Neural progenitor cell (in vitro differentiated cells): ENCODE measurements at regions not wholly inside any gene's neighbourhood (a gene's known extent, or its start where the extent isn't known, plus 50 kb on each side); places are given as distances from the start of the nearest gene placed in this dataset.
A peak's percentile ranks its signal among the peaks of the same experiment; 100 is the strongest.

ENCODE experiments used
- DNase-seq: peaks from one replicate; pipeline ENCODE4 v3.0.0-alpha.2; 2016; ENCODE audit warnings: low spot score
- H2AFZ ChIP-seq: fragments of 200-600 bp; sonication (generic); replicated peaks from 2 replicates; pipeline ENCODE4 v1.6.1; 2016; ENCODE audit warnings: antibody characterized with exemption
- H3F3A ChIP-seq: fragments of 200-600 bp; sonication (generic); 2 replicates; pipeline ENCODE4 v1.6.1; 2016; ENCODE audit warnings: antibody characterized with exemption, low read depth
- H3K27ac ChIP-seq: fragments of 200-600 bp; sonication (generic); 2 replicates; pipeline ENCODE4 v1.5.1; 2016; ENCODE audit warnings: mild to moderate bottlenecking
- H3K27me3 ChIP-seq: fragments of 200-600 bp; sonication (generic); 2 replicates; pipeline ENCODE4 v1.6.1; 2016; ENCODE audit warnings: mild to moderate bottlenecking, moderate library complexity
- H3K36me3 ChIP-seq: fragments of 200-600 bp; sonication (generic); 2 replicates; pipeline ENCODE4 v1.5.1; 2016
- H3K4me1 ChIP-seq: fragments of 200-600 bp; sonication (generic); 2 replicates; pipeline ENCODE4 v1.6.1; 2016; ENCODE audit warnings: mixed run types
- H3K4me2 ChIP-seq: fragments of 200-600 bp; sonication (generic); 2 replicates; pipeline ENCODE4 v1.6.1; 2016
- H3K4me3 ChIP-seq: fragments of 200-600 bp; sonication (generic); 2 replicates; pipeline ENCODE4 v1.5.1; 2016
- H3K79me2 ChIP-seq: fragments of 200-600 bp; sonication (generic); 2 replicates; pipeline ENCODE4 v1.6.1; 2016; ENCODE audit warnings: low read depth
- H3K9ac ChIP-seq: fragments of 200-600 bp; sonication (generic); 2 replicates; pipeline ENCODE4 v1.6.1; 2016
- H3K9me3 ChIP-seq: fragments of 200-600 bp; sonication (generic); 2 replicates; pipeline ENCODE4 v1.5.1; 2016; ENCODE audit warnings: low read depth
- H4K20me1 ChIP-seq: fragments of 200-600 bp; sonication (generic); 2 replicates; pipeline ENCODE4 v1.6.1; 2016; ENCODE audit warnings: low read depth
- H3K27ac Mint-ChIP-seq: 3 replicates; pipeline ENCODE4 v1.8.0; 2021; ENCODE audit warnings: mixed read lengths
- H3K27me3 Mint-ChIP-seq: 2 replicates; pipeline ENCODE4 v1.8.0; 2022; ENCODE audit warnings: low read depth, mild to moderate bottlenecking, inconsistent platforms, moderate library complexity, mixed read lengths; ENCODE audit not compliant: insufficient read depth
- H3K36me3 Mint-ChIP-seq: 3 replicates; pipeline ENCODE4 v1.8.0; 2021; ENCODE audit warnings: mixed read lengths
- H3K4me1 Mint-ChIP-seq: 3 replicates; pipeline ENCODE4 v1.8.0; 2021; ENCODE audit warnings: mixed read lengths
- H3K4me3 Mint-ChIP-seq: 3 replicates; pipeline ENCODE4 v1.8.0; 2021; ENCODE audit warnings: mild to moderate bottlenecking, moderate library complexity, mixed read lengths
- H3K9me3 Mint-ChIP-seq: 3 replicates; pipeline ENCODE4 v1.8.0; 2020; ENCODE audit warnings: mixed read lengths
- CTCF ChIP-seq: fragments of 200-600 bp; sonication (generic); IDR thresholded peaks from 2 replicates; pipeline ENCODE4 v1.5.1; 2017; ENCODE audit warnings: antibody characterized with exemption, mild to moderate bottlenecking
- EZH2 ChIP-seq: fragments of 200-600 bp; sonication (generic); IDR thresholded peaks from 2 replicates; pipeline ENCODE4 v1.6.1; 2017; ENCODE audit warnings: antibody characterized with exemption, mild to moderate bottlenecking, moderate library complexity
- EZH2phosphoT487 ChIP-seq: fragments of 200-600 bp; sonication (generic); IDR thresholded peaks from 2 replicates; pipeline ENCODE4 v1.6.1; 2017; ENCODE audit warnings: antibody characterized with exemption

- no peaks in the 10 kb centered on the region for H3K27me3 ChIP-seq
- no peak overlapping the region for H3K4me3 ChIP-seq
- H3K9me3 Mint-ChIP-seq = no peaks in the 10 kb centered on the region
- H3K4me3 Mint-ChIP-seq = no peak overlapping the region
- no peak overlapping the region for H2AFZ ChIP-seq
- H3F3A ChIP-seq = no peaks in the 10 kb centered on the region
- no peaks in the 10 kb centered on the region for H3K36me3 Mint-ChIP-seq
- H3K9ac ChIP-seq = no peak overlapping the region
- H3K27me3 Mint-ChIP-seq = peaks cover 4% of the 10 kb centered on the region
- DNase-seq = peak; percentile 55
- no peaks in the 10 kb centered on the region for H3K79me2 ChIP-seq
- H3K9me3 ChIP-seq = no peaks in the 10 kb centered on the region
- H3K4me2 ChIP-seq = no peak overlapping the region
- H3K4me1 Mint-ChIP-seq = peaks cover 17% of the 10 kb centered on the region
- H3K27ac ChIP-seq = no peak overlapping the region
- H4K20me1 ChIP-seq = no peaks in the 10 kb centered on the region
- H3K4me1 ChIP-seq = no peaks in the 10 kb centered on the region
- no peaks in the 10 kb centered on the region for H3K36me3 ChIP-seq
- H3K27ac Mint-ChIP-seq = no peak overlapping the region
- TF ChIP-seq EZH2phosphoT487 = no peak
- TF ChIP-seq CTCF = peak; percentile 63
Observed at GRCh38 chr7:68063171-68063570, 1066.5 kb downstream of the TYW1 start.

- H2AFZ ChIP-seq = no peak overlapping the region
- no peak for DNase-seq
- H3K4me1 Mint-ChIP-seq = peaks cover 18% of the 10 kb centered on the region
- no peaks in the 10 kb centered on the region for H3K9me3 ChIP-seq
- no peak overlapping the region for H3K27ac Mint-ChIP-seq
- no peak overlapping the region for H3K27ac ChIP-seq
- H3K9ac ChIP-seq = no peak overlapping the region
- H4K20me1 ChIP-seq = no peaks in the 10 kb centered on the region
- no peaks in the 10 kb centered on the region for H3K27me3 Mint-ChIP-seq
- no peak overlapping the region for H3K4me3 Mint-ChIP-seq
- H3F3A ChIP-seq = no peaks in the 10 kb centered on the region
- TF ChIP-seq EZH2 (no peak), EZH2phosphoT487 (no peak), CTCF (no peak)
- H3K36me3 ChIP-seq = no peaks in the 10 kb centered on the region
- H3K27me3 ChIP-seq = no peaks in the 10 kb centered on the region
- H3K4me1 ChIP-seq = no peaks in the 10 kb centered on the region
- no peaks in the 10 kb centered on the region for H3K36me3 Mint-ChIP-seq
- H3K79me2 ChIP-seq = no peaks in the 10 kb centered on the region
- H3K9me3 Mint-ChIP-seq = no peaks in the 10 kb centered on the region
- no peak overlapping the region for H3K4me3 ChIP-seq
- H3K4me2 ChIP-seq = no peak overlapping the region
Observed at GRCh38 chr7:68065581-68065980, 1068.9 kb downstream of the TYW1 start.

- no peaks in the 10 kb centered on the region for H3K79me2 ChIP-seq
- Mint-ChIP-seq H3K27me3 (no peaks in the 10 kb centered on the region), H3K4me3 (no peak overlapping the region), H3K36me3 (no peaks in the 10 kb centered on the region), H3K4me1 (peaks cover 18% of the 10 kb centered on the region), H3K27ac (no peak overlapping the region), H3K9me3 (no peaks in the 10 kb centered on the region)
- H3K9ac ChIP-seq = no peak overlapping the region
- no peak overlapping the region for H3K27ac ChIP-seq
- H2AFZ ChIP-seq = peak overlapping the region; percentile 6
- H4K20me1 ChIP-seq = no peaks in the 10 kb centered on the region
- no peaks in the 10 kb centered on the region for H3K27me3 ChIP-seq
- no peaks in the 10 kb centered on the region for H3K4me1 ChIP-seq
- H3K36me3 ChIP-seq = no peaks in the 10 kb centered on the region
- no peaks in the 10 kb centered on the region for H3K9me3 ChIP-seq
- no peak for DNase-seq
- no peak overlapping the region for H3K4me2 ChIP-seq
- no peak overlapping the region for H3K4me3 ChIP-seq
- H3F3A ChIP-seq = no peaks in the 10 kb centered on the region
- no peak for TF ChIP-seq CTCF
- no peak for TF ChIP-seq EZH2
- TF ChIP-seq EZH2phosphoT487 = no peak
Observed at GRCh38 chr7:68067845-68068244, 1071.2 kb downstream of the TYW1 start.

GRCh38 chr7:68070992-68071391, 1074.4 kb downstream of the TYW1 start:
- Histone ChIP-seq H3K4me2 (no peak overlapping the region), H3K79me2 (no peaks in the 10 kb centered on the region), H2AFZ (no peak overlapping the region), H3K27ac (no peak overlapping the region), H3K4me1 (no peaks in the 10 kb centered on the region), H3K9ac (no peak overlapping the region), H3K27me3 (no peaks in the 10 kb centered on the region), H3K36me3 (no peaks in the 10 kb centered on the region), H3F3A (no peaks in the 10 kb centered on the region), H4K20me1 (no peaks in the 10 kb centered on the region), H3K4me3 (no peak overlapping the region), H3K9me3 (no peaks in the 10 kb centered on the region)
- Mint-ChIP-seq H3K27me3 (no peaks in the 10 kb centered on the region), H3K9me3 (no peaks in the 10 kb centered on the region), H3K4me3 (no peak overlapping the region), H3K27ac (no peak overlapping the region), H3K4me1 (peaks cover 15% of the 10 kb centered on the region), H3K36me3 (no peaks in the 10 kb centered on the region)
- no peak for DNase-seq
- TF ChIP-seq EZH2 (no peak), EZH2phosphoT487 (no peak), CTCF (no peak)
